ENCODE measurements at regions not wholly inside any gene's neighbourhood (a gene's known extent, or its start where the extent isn't known, plus 50 kb on each side); places are given as distances from the start of the nearest gene placed in this dataset.

DNA sequence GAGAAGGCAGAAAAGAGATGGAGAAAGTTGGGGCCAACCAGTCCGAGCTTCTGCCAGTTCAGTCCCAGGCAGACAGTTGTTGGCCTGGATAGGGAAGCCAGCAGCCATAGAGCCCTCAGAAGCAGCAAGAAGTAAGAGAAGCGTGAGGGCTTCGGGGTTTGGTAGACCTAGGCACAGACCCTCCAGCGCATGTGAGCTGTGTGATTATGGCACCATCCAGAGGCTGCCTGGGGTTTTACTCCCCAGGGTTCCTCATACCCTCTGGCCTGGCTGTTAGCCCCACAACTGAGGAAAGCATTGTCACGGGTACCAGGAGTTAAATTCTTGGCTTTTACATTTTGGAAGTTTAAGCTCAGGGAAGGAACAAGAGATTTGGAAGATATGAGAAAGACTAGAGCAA, 93.7 kb upstream of the RAB6C start:
- DNase-seq, result no peak

DNA sequence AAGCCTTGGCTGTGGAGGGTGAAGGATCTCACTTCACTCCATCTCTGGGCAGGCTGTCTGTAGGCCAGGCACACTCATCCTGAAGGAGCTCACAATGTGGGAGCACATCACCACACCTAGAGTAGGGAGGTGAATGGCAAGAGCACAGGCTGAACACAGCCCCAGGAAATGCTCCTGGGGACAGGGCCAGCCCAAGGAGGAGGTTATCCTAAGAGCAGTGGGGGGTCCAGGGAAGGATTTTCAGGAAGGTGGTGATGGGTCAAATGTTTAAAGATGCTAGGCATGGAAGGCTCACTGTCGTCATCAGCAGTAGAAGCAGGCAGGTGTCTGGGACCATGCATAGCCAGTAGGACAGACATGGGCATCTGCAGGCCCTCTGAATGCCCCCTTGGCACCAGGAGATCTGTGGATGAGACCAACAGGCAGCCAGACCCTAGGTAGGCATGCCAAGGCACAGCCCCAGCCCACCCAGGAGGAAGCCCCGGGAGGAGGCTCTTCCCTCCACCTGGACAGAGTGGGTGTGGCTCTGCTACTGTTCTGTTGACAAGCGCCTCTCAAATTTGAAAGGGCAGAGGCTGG, 91.7 kb upstream of the RAB6C start:
- DNase-seq, result no peak

DNA sequence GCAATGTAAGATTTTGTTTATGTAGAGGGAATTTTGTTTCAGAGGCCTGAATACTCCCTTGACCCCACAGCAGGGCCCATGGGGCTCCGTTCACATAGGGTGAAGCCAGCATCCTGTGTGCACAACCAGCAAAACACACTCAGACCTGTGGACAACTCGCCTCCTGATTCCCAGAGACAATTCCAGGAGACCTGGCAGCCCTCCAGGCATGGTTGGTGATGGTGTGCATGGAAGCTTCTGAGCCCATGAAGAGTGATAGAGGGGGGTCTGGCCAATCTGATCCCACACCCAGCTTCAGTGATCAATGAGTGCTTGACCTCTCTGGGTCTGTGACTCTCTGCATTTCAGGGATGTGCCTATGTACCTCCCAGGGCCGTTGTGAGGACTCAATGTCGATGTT, 91.0 kb upstream of the RAB6C start:
- DNase-seq, result no peak

DNA sequence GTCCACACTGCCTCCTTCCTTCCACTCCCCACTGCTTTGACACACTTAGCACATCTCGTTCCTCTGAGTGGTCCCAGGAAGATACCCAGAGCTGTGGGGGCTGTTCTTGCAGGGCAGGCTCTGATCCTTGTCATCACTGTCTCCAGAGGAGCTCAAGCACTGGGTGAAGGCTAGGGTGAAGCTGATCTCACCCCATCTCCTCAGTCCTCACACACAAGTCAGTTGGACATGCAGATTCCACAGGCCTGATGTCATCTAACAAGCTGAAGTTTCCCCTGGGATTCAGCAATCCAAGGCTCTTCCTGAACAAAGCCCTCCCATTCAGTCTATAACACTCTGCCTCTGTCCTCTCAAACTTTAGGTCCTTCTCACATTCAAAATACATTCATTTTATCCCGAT, 90.6 kb upstream of the RAB6C start:
- no peak for DNase-seq

DNA sequence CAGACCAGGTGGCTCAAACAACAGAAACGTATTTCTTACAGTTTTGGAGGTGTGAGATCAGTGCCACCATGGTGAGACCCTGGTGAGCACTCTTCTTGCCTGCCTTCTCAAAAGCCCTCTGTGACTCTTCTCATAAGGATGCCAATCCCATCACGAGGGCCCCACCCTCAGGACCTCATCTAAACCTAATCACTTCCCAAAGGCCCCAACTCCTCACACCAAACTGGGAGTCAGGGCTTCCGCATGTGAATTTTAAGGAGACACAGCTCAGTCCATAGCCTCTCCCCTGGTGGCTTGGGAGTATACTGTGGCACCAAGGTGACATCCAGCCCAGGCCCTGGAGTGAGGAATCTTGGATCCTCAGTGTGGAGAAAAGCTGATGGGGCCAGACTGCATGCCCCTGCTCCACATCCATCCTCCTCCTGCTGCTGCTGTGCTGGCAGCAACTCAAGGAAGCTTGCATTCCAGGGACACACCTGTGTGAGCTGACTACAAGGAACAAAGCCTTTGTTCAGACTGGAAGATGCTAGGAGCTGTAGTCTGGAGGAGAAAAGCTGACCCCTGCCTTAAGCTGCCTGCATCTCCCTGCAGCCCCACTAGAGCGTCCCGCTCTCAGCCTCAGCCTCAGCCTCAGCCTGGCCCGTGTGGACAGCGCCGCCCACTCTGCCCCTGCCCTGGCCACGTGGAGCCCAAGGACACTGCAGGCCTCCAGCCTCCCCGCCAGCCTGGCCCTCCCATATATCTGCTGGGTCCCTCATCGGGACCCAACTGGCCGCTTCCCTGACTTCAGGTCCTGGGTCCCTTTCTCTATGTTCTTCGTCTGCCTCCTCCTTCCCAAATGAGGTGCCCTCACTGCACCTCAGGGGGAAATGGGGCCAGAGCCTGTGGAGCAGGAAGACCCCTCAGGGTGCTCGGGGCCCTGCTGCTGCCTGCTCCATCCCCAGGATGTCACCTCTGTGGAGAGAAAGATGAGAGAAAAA, 87.8 kb upstream of the RAB6C start:
- DNase-seq, result no peak

DNA sequence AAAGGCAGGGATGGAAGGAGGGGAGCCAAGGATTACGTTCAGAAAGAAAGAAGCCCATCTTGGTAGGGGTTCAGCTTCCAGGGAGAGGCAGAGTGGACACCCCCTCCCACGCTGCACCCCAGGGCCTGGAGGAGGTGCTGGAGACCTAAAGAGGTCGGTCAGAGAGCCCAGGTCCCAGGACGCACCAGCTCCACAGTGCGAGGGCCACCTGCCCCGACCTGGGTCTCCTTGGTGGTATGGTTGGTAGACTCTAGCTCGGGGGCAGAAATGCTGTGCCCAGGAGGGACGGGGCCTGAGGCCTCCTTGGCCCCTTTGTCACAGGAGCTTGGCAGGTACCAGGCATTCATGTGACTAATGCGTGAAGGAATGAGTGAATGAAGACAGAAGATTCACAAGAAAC, 87.1 kb upstream of the RAB6C start:
- DNase-seq, result no peak

DNA sequence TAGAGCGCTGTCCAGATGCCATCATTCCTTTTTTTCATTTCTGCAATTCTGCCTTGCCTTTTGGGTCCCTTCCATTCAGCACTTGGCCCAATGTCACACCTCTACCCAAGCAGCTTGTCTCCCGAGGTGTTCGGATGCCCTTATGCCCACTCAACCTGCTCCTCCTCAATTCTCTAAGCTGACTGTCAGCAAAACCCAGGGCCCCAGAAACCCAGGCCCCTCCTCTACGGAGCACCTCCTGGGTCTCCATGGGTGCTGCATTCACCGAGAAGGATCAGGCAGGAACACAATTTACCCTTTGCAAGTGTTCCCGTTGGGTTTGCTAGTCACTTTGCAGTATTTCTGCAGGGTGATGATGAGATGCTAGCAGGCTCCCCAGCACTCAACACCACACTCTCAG, 86.7 kb upstream of the RAB6C start:
- no peak for DNase-seq

DNA sequence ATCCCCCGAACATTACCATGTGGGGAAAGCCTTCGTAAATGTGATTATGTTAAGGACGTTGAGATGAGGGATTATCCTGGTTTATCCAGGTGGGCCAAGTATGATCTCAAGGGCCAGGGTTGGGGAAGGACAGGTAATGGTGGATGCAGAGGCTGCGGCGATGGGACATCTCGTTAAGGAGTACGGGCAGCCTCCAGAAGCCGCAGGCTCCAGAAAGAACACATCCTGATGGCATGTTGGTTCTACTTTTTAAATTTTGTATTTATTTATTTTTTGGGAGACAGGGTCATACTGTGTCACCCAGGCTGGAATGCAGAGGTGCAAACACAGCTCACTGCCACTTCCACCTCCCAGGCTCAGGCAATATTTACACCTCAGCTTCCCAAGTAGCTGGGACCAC, 86.2 kb upstream of the RAB6C start:
- no peak for DNase-seq

DNA sequence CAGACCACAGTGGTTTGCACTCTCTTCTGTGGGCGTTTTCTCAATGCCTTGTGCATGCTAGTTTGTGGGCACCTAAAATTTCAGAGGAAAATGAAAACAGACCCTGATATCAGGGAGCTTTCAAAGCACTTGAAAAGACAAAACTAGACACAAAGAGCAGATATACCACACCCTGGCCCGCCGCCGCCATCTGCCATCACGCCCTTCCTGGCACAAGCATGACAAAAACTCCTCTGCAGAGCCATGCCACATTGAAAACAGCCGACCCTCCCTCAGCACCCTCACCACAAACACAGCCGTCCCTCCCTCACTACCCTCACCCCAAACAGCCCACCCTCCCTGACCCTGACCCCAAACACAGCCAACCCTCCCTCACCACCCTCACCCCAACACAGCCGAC, 84.8 kb upstream of the RAB6C start:
- no peak for DNase-seq

DNA sequence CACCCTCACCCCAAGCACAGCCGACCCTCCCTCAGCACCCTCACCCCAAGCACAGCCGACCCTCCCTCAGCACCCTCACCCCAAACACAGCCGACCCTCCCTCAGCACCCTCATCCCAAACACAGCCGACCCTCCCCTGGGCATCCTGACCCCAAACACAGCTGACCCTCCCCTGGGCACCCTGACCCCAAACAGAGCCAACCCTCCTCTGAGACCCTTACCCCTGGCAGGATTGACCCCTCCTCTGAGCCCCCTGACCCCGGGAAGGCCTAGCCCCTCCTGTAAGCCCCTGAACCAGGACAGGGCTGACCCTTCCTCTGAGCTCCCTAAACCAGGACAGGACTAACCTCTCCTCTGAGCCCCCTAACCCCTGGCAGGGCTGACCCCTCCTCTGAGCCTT, 84.4 kb upstream of the RAB6C start:
- no peak for DNase-seq

DNA sequence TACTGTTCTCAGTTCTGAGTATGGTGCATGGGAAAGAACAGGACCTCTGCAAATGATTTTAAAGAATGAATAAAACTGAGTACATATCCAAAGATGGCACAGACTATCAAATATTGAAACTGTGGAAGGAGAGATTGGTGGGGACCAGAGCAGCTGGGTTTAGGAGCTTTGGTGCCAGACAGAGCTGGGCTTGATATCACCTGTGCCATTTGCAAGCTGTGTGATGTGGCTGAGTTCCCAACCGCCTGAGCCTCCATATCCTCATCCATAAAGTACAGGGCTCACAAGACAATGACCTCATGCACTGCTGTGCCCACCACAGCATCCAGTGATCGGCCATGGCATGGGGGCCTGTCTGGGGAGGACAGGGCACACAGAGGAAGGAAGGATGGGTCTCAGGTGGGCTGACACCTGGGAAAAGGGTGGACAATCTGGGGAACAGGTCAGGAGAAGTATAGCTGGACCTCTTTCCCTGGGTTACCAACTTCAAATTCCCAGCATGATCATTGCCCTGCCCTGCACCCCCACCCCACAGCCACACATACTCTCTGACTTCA, 83.9 kb upstream of the RAB6C start:
- no peak for DNase-seq

DNA sequence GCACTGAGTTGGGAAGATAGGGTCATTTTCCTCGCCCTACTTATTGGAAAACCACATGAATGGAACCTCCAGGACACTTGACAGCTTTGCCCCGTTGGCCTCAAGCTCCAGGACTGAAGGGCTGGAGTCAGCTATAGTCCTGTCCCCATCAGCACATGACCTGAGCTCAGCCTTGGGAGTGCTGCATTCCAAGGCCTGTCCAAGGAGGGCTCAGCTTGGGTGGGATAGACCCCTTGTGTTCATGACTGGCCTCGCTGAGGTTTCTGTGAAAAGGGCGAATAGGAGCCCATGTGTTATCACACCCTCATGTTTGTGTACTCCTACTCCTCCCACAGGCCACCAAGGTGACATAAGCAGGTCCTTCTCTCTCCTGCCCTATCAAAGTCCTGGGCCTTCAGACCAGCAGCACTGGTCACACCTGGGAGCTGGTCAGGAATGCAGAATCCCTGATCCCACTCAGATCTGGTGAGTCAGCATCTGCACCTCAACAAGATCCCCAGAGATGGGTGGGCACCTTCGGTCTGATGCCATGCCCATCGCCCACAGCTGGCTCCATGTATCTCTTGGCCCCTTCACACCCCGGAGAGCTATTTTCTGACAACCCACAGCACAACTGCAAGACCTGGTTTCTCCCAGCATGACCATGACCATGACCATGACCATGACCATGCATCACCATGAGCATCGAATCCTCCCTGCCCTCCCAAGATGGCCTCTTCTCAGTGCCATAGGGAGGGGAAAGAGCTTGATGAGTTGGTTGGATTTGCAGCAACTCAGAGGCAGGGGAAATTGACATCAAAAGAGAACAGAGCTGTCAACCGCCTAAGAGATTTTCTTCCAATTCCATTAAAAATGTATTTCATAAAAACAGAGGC, 83.0 kb upstream of the RAB6C start:
- DNase-seq, result no peak

DNA sequence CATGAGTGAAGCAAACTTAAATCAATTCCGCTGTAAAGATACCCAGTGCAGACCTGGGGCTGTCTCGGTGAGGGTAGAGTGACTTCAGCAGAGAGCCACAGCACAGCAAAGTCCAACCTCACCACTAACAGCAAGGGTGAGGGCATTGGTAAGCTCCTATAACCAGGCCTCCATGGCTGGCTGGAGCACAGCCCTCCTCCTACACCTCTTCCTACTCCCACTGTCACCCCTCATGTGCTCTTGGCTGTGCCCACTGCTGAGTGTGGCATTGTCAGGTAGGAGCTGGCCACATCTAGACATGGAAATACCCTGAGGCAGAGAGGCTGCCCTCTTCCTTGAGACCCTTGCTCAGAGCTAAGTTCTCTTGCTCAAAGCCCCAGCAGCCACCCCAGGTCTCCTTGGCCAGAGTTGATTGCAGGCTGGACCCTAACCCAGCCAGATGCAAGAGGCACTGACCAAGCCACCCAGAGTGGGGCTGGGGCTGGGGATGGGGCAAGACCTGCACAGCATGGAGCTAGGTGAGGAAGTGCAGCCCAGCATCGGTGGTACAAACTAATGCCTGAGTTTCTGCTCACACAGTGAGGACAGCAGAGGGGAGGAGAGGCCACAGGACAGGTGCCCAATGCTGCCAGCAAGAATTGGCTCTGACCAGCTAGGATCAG, 77.6 kb upstream of the RAB6C start:
- no peak for DNase-seq

DNA sequence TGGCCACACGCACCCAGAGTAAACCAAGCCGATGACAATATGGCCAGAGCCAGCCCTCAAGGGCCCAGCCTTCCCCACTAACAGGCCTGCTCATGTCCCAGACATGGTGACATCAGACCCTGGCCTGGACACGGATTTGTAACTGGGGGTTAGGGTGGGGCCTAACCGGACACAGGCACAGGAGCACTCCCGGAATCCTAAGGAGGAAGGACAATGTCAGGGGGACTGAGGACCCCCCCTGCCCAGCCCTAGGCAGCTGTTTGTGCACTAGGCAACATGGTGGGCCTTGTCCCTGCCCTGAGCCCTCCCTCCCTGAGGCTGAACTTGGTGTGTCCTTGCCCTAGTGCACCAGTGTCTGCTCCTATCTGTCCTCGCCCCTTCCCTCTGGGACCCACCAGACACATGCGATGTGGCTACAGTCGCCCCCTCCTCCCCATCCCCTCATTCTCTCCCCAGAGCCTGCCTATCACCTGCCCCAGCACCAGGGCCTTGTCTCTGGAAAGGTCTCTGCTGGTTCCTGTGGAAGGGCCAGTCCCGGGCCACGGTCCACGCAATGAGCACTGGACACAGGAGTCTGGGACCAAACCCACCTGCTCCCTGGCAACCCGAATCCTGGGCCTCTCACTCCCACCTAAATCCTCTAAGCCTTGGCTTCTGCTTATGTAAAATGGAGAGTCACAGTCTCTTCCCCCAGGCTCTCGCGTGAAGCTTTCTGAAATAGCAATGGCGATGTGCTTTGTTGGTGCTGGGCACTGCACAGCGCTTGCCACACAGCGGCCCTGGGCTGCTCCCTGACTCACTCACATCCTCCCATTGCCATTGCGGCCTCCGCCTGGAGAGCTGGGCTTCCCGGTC, 76.5 kb upstream of the RAB6C start:
- DNase-seq, result no peak

DNA sequence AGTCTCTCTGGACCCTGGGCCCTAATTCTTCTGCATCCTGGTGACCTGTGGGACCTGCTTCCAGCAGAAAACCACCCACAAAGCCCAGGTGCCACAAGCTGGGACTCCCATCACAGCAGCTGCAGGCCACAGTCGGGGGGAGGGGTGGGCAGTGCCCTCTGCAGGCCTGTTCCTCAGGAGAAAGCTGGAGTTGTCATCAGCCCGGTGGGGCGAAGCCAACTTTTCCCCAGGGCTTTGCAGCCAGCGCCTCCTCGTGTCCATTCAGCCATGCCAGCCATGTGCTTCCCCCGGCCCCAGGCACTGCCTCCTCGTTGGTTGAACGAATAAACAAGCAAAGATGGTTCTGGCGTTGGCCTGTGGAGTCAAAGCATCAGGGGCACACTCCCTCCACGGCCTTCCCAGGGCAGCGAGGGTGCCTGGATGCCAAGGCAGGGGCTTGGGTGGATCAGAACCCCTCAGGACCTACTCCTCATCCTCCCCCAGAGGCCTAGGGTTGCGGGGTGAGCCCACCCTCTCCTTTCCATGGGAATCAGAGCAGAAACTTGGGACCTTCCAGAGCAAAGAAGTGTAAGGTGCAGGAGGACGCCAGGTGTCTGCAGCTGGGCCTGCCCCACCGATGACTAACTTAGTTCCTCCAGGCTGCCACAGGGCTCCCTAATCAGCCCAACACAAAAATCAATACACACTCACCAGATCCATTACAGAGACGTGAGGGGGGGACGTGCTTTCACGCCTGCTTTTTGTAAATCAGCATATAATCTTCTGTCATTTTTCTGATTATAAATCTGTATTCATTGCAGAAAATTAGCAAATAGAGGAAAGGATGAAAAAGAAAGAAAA, 75.7 kb upstream of the RAB6C start:
- no peak for DNase-seq

DNA sequence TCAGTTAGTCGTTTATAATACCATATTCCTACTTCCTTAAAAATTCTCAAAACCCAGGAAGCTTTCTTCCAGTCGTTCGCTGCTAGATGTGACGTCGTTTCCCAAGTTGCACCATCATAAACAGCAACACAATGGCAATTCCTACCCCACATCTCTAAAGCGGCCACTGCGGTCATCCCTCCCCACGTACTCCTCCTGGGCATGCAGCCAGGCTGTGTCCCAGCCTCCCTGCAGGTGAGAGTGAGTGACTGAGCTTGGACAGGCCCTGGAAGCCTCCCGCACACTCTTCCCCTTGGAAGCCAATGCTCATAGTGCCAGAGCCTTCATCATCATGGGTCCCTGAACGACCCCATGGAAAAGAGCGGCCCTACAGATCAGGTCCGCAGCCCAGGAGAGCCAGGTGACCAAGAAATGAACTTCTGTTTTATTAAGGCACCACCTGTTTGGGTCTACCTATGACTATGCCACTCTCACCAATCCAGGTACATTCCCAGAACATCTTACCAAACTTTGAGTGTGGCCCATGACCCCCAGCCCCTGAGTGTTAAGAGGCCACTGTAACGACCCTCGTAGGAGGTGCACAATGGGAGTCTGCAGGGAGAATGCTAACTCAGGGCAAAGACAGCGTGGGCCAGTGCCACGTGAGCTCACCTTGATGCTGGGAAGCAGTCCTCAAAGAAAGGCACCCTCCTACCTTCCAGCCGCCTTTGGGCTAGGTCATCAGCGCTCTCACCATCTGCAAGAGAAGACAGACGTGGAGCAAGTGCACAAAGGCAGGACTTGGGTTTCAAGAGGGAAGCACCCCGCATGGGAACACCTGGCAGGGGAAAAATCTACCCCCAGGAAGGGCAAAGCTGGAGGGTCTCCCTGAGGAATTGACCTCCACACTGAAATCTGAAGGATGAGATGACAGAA, 74.7 kb upstream of the RAB6C start:
- DNase-seq, result no peak

DNA sequence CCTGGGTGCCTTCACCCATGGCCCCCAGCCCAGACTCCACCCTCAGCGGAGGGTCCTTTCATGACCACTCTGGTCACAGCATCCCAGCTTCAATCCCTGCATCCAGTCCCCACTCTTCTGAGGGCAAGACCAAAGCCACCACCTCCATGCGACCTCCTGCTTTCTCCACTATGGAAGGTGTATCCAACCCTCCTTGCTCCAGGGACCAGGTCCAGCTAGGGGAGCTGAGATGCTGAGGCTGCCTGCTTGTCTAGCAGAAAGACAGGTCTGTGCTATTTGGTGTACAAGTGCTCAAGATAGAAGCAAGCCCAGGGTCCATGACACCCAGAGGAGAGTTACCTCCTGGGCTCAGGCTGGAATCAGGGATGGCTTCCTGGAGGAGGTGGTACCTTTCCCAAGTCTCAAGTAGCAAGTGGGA, 73.8 kb upstream of the RAB6C start:
- DNase-seq, result no peak

DNA sequence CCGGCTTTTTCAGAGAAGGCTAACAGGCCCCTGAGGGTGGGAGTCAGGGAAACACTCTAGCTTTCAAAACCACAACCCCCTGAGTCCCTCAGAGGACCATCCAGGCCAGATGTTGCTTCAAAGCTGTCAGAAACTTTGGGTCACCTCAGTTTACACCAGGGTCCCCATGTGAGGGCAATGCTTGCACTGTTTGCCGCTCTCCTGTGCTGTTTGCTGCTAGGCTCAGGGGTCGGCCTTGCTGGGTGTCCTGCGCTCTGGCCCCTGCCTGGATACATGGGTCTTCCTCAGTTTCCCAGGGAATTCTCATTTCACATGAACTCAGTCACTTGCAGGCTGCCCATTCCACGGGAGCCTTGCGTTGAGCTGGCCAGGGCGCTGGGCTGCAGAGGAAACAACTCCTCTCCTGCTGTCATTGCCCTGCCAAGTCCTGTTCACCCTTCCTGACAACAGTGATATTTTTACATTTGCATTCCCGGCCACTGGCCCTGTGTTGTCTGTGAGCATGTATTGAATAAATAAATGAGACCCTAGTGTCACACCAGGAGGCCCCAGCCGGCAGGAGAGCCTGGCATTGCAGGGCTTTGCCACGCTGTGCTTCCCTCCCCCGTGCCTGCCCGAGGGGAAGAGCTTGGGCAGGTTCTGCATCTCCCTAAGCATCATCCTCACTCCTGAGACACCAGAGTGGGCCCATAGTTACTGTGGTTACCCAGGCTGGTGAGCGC, 73.2 kb upstream of the RAB6C start:
- DNase-seq, result no peak

DNA sequence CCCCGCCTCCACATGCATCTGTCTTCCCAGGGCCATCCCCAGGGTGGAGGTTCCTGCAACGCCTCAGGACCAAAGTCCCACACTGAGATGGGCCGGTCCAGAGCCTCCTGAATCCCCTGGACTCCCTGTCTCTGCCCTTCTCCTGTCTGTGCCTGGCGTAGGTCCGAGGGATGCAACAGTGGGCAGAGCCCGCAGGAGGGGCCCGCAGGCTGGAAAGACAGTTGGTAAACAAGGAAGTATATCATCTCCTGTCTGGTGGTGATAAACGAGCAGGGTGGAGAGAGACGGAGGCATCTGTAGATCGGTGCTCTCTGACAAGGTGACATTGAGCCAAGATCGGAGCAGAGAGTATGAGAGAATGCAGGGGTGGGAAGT, 72.6 kb upstream of the RAB6C start:
- no peak for DNase-seq
